Stomach (tissue), 8 donors: ENCODE measurements at regions not wholly inside any gene's neighbourhood (a gene's known extent, or its start where the extent isn't known, plus 50 kb on each side); places are given as distances from the start of the nearest gene placed in this dataset.

Experiments used
- DNase-seq, 2 donors: peaks; one replicate each; pipeline versions ENCODE4 v3.0.0 to v3.0.0-alpha.2; 2013 to 2019
- H3K27ac ChIP-seq, 5 donors: fragments of 200-600 bp in 4 of 5; sonication (generic) in 4 of 5; one replicate each; pipeline ENCODE4 v1.5.1; 2013 to 2019; ENCODE audit warnings: mild to moderate bottlenecking in 1 of 5, moderate library complexity in 1 of 5
- H3K27me3 ChIP-seq, 3 donors: fragments of 200-600 bp; sonication (generic); one replicate each; pipeline ENCODE4 v1.5.1; 2017 to 2019; ENCODE audit warnings: mixed run types in 1 of 3
- H3K36me3 ChIP-seq, 4 donors: fragments of 200-600 bp; sonication (generic); 1 replicate in 3 of 4; 2 replicates in 1 of 4; pipeline ENCODE4 v1.5.1; 2016 to 2019
- H3K4me1 ChIP-seq, 4 donors: fragments of 200-600 bp; sonication (generic); one replicate each; pipeline ENCODE4 v1.5.1; 2016 to 2019
- H3K4me3 ChIP-seq, 4 donors: fragments of 200-600 bp; sonication (generic) in 3 of 4; one replicate each; pipeline ENCODE4 v1.5.1; 2016 to 2019; ENCODE audit warnings: mild to moderate bottlenecking in 1 of 4
- H3K9me3 ChIP-seq, 4 donors: fragments of 200-600 bp; sonication (generic); one replicate each; pipeline ENCODE4 v1.5.1; 2016 to 2019
- CTCF ChIP-seq, 7 experiments: fragments of 450-650 bp in 4 of 7; fragments of 200-600 bp in 3 of 7; sonication (generic) in 3 of 7; IDR thresholded peaks; one replicate each; pipeline ENCODE4 v1.5.1; 2016 to 2019; ENCODE audit warnings: antibody characterized with exemption in 7 of 7, control low read depth in 2 of 7, mild to moderate bottlenecking in 1 of 7
- EP300 ChIP-seq: sonication (generic); formaldehyde crosslinking; IDR thresholded peaks from one replicate; pipeline ENCODE4 v1.6.1; 2017; ENCODE audit warnings: antibody characterized with exemption
- POLR2A ChIP-seq, 4 donors: fragments of 450-650 bp; IDR thresholded peaks; one replicate each; pipeline ENCODE4 v1.6.1; 2016; ENCODE audit warnings: antibody characterized with exemption in 4 of 4, control low read depth in 2 of 4, mild to moderate bottlenecking in 1 of 4, moderate library complexity in 1 of 4
- POLR2AphosphoS5 ChIP-seq, 3 donors: sonication (generic); formaldehyde crosslinking; IDR thresholded peaks; one replicate each; pipeline ENCODE4 v1.6.1; 2016; ENCODE audit warnings: antibody characterized with exemption in 3 of 3
- WGBS, 5 donors: extraction: QIAGEN DNeasy Blood & Tissue Kit in 3 of 5; methylation state at CpG; one replicate each; pipeline versions ENCODE4 v1.1.5 to v1.1.7; 2013 to 2018; 5-methylcytosine and 5-hydroxymethylcytosine counted together
- intact Hi-C: fragments of 100-400 bp; cut with DNase I; formaldehyde crosslinking; loops from one replicate; pipeline ENCODE4 v1.15.1; 2023; ENCODE audit warnings: low total_unique reads
- donor health status: healthy with polysubstance abuse.
- donor health status: Bipolar disorder and iron deficiency.
- donor health status: healthy.

- TF ChIP-seq POLR2A (IDR thresholded peaks at IDR 0.05) (no peak), EP300 (no peak), CTCF (IDR thresholded peaks at IDR 0.05) (no peak)
- H3K27ac ChIP-seq = no peak overlapping the region
- peaks cover 0 to 8% (median 0%) of the 10 kb centered on the region in 4 donors for H3K4me1 ChIP-seq
- H3K27me3 ChIP-seq = no peaks in the 10 kb centered on the region
- H3K4me3 ChIP-seq = no peak overlapping the region
- intact Hi-C loops = no loop called here
- DNase-seq = no peak
- WGBS, 5 donors = 70 to 85% (median 81%) methylated on average over 6 of the region's 6 CpGs
- H3K9me3 ChIP-seq = no peaks in the 10 kb centered on the region
- H3K36me3 ChIP-seq = no peaks in the 10 kb centered on the region
Measured at GRCh38 chr14:86796221-86797074, 1196.5 kb downstream of the GALC start.

- peaks cover 0 to 6% (median 0%) of the 10 kb centered on the region in 4 donors for H3K4me1 ChIP-seq
- no peaks in the 10 kb centered on the region for H3K9me3 ChIP-seq
- no peak overlapping the region for H3K27ac ChIP-seq
- H3K36me3 ChIP-seq = no peaks in the 10 kb centered on the region
- intact Hi-C loops = no loop called here
- H3K27me3 ChIP-seq = no peaks in the 10 kb centered on the region
- TF ChIP-seq EP300 (no peak), POLR2AphosphoS5 (IDR thresholded peaks at IDR 0.05) (no peak), CTCF (IDR thresholded peaks at IDR 0.05) (no peak), POLR2A (IDR thresholded peaks at IDR 0.05) (no peak)
- H3K4me3 ChIP-seq = no peak overlapping the region
- no peak for DNase-seq
Measured at GRCh38 chr14:86794689-86795088, 1198.3 kb downstream of the GALC start.

- Histone ChIP-seq H3K9me3 (no peaks in the 10 kb centered on the region), H3K36me3 (no peaks in the 10 kb centered on the region), H3K27me3 (no peaks in the 10 kb centered on the region), H3K4me3 (no peak overlapping the region), H3K27ac (no peak overlapping the region), H3K4me1 (no peaks in the 10 kb centered on the region)
- WGBS, 5 donors = 57 to 88% (median 67%) methylated on average over 5 of the region's 5 CpGs
- no peak for DNase-seq
- intact Hi-C loops = no loop called here
- TF ChIP-seq POLR2A (IDR thresholded peaks at IDR 0.05) (no peak), CTCF (IDR thresholded peaks at IDR 0.05) (no peak), EP300 (no peak), POLR2AphosphoS5 (IDR thresholded peaks at IDR 0.05) (no peak)
Measured at GRCh38 chr14:86790408-86791364, 1202.3 kb downstream of the GALC start.

GRCh38 chr14:86788224-86788623 is 1204.8 kb downstream of the GALC start:
- no peak for DNase-seq
- no peaks in the 10 kb centered on the region for H3K36me3 ChIP-seq
- intact Hi-C loops = no loop called here
- WGBS, 5 donors = 64 to 93% (median 84%) methylated on average over 1 of the region's 1 CpG
- no peaks in the 10 kb centered on the region for H3K4me1 ChIP-seq
- no peak overlapping the region for H3K4me3 ChIP-seq
- no peak overlapping the region for H3K27ac ChIP-seq
- no peaks in the 10 kb centered on the region for H3K27me3 ChIP-seq
- H3K9me3 ChIP-seq = no peaks in the 10 kb centered on the region
- TF ChIP-seq CTCF (IDR thresholded peaks at IDR 0.05) = no peak
- no peak for TF ChIP-seq POLR2AphosphoS5 (IDR thresholded peaks at IDR 0.05)
- TF ChIP-seq POLR2A (IDR thresholded peaks at IDR 0.05) = no peak
- no peak for TF ChIP-seq EP300
